GF-D8 (cell line): ENCODE measurements at regions not wholly inside any gene's neighbourhood (a gene's known extent, or its start where the extent isn't known, plus 50 kb on each side); places are given as distances from the start of the nearest gene placed in this dataset.
"Not testable (repeated sequence)": the region's sequence is repeated elsewhere in the genome, so short reads cannot be mapped to it uniquely, and the experiment has no call there.

Experiments
- DNase-seq: peaks from one replicate; lab custom pipeline; 2025; lab: John Stamatoyannopoulos, UW

GRCh38 chr10:9900751-9901150 lies 1116.9 kb upstream of the CELF2 start:
- DNase-seq = no peak

- DNase-seq = no peak
Observed at GRCh38 chr10:9901971-9902370, 1115.7 kb upstream of the CELF2 start.

GRCh38 chr10:9910446-9910845 lies 1107.2 kb upstream of the CELF2 start:
- DNase-seq = no peak

GRCh38 chr10:9911488-9911887 lies 1106.2 kb upstream of the CELF2 start:
- no peak for DNase-seq

- no peak for DNase-seq
Observed at GRCh38 chr10:9913876-9914514, 1103.7 kb upstream of the CELF2 start.

GRCh38 chr10:9921544-9921943 lies 1096.1 kb upstream of the CELF2 start:
- no peak for DNase-seq

- DNase-seq = no peak
Observed at GRCh38 chr10:9922126-9922870, 1095.4 kb upstream of the CELF2 start.

GRCh38 chr10:9926003-9926402 lies 1091.7 kb upstream of the CELF2 start:
- no peak for DNase-seq

- DNase-seq = no peak
Observed at GRCh38 chr10:9926881-9927280, 1090.8 kb upstream of the CELF2 start.

- DNase-seq = no peak
Observed at GRCh38 chr10:9939716-9940115, 1078.0 kb upstream of the CELF2 start.

GRCh38 chr10:9944690-9945089 lies 1073.0 kb upstream of the CELF2 start:
- DNase-seq = no peak

GRCh38 chr10:9950070-9950469 lies 1067.6 kb upstream of the CELF2 start:
- no peak for DNase-seq

GRCh38 chr10:9951481-9952257 lies 1066.0 kb upstream of the CELF2 start:
- no peak for DNase-seq

GRCh38 chr10:9957351-9957750 lies 1060.3 kb upstream of the CELF2 start:
- no peak for DNase-seq

- not testable (repeated sequence) for DNase-seq
Observed at GRCh38 chr10:9957876-9958275, 1059.8 kb upstream of the CELF2 start.

- no peak for DNase-seq
Observed at GRCh38 chr10:9965341-9965740, 1052.3 kb upstream of the CELF2 start.

- no peak for DNase-seq
Observed at GRCh38 chr10:9986786-9987185, 1030.9 kb upstream of the CELF2 start.

GRCh38 chr10:9987197-9987596 lies 1030.5 kb upstream of the CELF2 start:
- no peak for DNase-seq

- no peak for DNase-seq
Observed at GRCh38 chr10:9992661-9993060, 1025.0 kb upstream of the CELF2 start.

GRCh38 chr10:9994131-9994530 lies 1023.5 kb upstream of the CELF2 start:
- no peak for DNase-seq

- DNase-seq = no peak
Observed at GRCh38 chr10:9999627-10000026, 1018.0 kb upstream of the CELF2 start.

GRCh38 chr10:10007957-10008356 lies 1009.7 kb upstream of the CELF2 start:
- DNase-seq = no peak

- DNase-seq = no peak
Observed at GRCh38 chr10:10010397-10010796, 1007.3 kb upstream of the CELF2 start.
